Dendritic cell treated with granulocyte-macrophage colony-stimulating factor and Interleukin-4, amounts not matched to agents 40 ng/mL and 50 ng/mL, for 4 days (primary cell): ENCODE measurements at regions not wholly inside any gene's neighbourhood (a gene's known extent, or its start where the extent isn't known, plus 50 kb on each side); places are given as distances from the start of the nearest gene placed in this dataset.

Experiments used
- H3K27ac Mint-ChIP-seq: one replicate; pipeline ENCODE4 v1.8.0; 2022; ENCODE audit warnings: mild to moderate bottlenecking, mixed read lengths
- H3K27me3 Mint-ChIP-seq: one replicate; pipeline ENCODE4 v1.8.0; 2022; ENCODE audit warnings: mild to moderate bottlenecking, mixed read lengths
- H3K36me3 Mint-ChIP-seq: one replicate; pipeline ENCODE4 v1.8.0; 2022; ENCODE audit warnings: low read depth, mixed read lengths
- H3K4me1 Mint-ChIP-seq: one replicate; pipeline ENCODE4 v1.8.0; 2022; ENCODE audit warnings: low read depth, mixed read lengths
- H3K4me3 Mint-ChIP-seq: one replicate; pipeline ENCODE4 v1.8.0; 2022; ENCODE audit warnings: mild to moderate bottlenecking, moderate library complexity, mixed read lengths
- H3K9me3 Mint-ChIP-seq: one replicate; pipeline ENCODE4 v1.8.0; 2022; ENCODE audit warnings: mixed read lengths
- intact Hi-C: fragments of 100-400 bp; cut with micrococcal nuclease; formaldehyde crosslinking; loops from one replicate; pipeline ENCODE4 v1.15.0; 2022

- Mint-ChIP-seq H3K4me3 (no peak overlapping the region), H3K9me3 (peaks cover 11% of the 10 kb centered on the region), H3K27me3 (peaks cover 3% of the 10 kb centered on the region), H3K27ac (no peak overlapping the region), H3K4me1 (no peaks in the 10 kb centered on the region), H3K36me3 (no peaks in the 10 kb centered on the region)
- intact Hi-C loops = no loop called here
These were observed 192.8 kb downstream of the GALC start for GRCh38 chr14:87800216-87800615.

GRCh38 chr14:87799400-87799799, 193.6 kb downstream of the GALC start:
- intact Hi-C loops = no loop called here
- H3K27ac Mint-ChIP-seq = no peak overlapping the region
- no peaks in the 10 kb centered on the region for H3K4me1 Mint-ChIP-seq
- no peak overlapping the region for H3K4me3 Mint-ChIP-seq
- H3K9me3 Mint-ChIP-seq = peaks cover 3% of the 10 kb centered on the region
- peaks cover 3% of the 10 kb centered on the region for H3K27me3 Mint-ChIP-seq
- no peaks in the 10 kb centered on the region for H3K36me3 Mint-ChIP-seq

GRCh38 chr14:87797001-87797400, 196.0 kb downstream of the GALC start:
- Mint-ChIP-seq H3K4me3 (no peak overlapping the region), H3K4me1 (no peaks in the 10 kb centered on the region), H3K27ac (no peak overlapping the region), H3K36me3 (no peaks in the 10 kb centered on the region), H3K27me3 (peaks cover 3% of the 10 kb centered on the region), H3K9me3 (no peaks in the 10 kb centered on the region)
- intact Hi-C loops = no loop called here

- Mint-ChIP-seq H3K27ac (no peak overlapping the region), H3K27me3 (peaks cover 3% of the 10 kb centered on the region), H3K4me3 (no peak overlapping the region), H3K36me3 (no peaks in the 10 kb centered on the region), H3K9me3 (no peaks in the 10 kb centered on the region), H3K4me1 (no peaks in the 10 kb centered on the region)
- intact Hi-C loops = no loop called here
These were observed 198.4 kb downstream of the GALC start for GRCh38 chr14:87794561-87794960.

GRCh38 chr14:87785897-87786296, 207.1 kb downstream of the GALC start:
- Mint-ChIP-seq H3K27ac (no peak overlapping the region), H3K4me3 (no peak overlapping the region), H3K9me3 (peaks cover 13% of the 10 kb centered on the region), H3K27me3 (no peaks in the 10 kb centered on the region), H3K4me1 (no peaks in the 10 kb centered on the region), H3K36me3 (no peaks in the 10 kb centered on the region)
- intact Hi-C loops = no loop called here

- H3K27ac Mint-ChIP-seq = no peak overlapping the region
- no peaks in the 10 kb centered on the region for H3K36me3 Mint-ChIP-seq
- no peak overlapping the region for H3K4me3 Mint-ChIP-seq
- peaks cover 28% of the 10 kb centered on the region for H3K9me3 Mint-ChIP-seq
- no peaks in the 10 kb centered on the region for H3K4me1 Mint-ChIP-seq
- intact Hi-C loops = no loop called here
- H3K27me3 Mint-ChIP-seq = no peaks in the 10 kb centered on the region
These were observed 208.6 kb downstream of the GALC start for GRCh38 chr14:87784386-87784785.

- H3K27ac Mint-ChIP-seq = no peak overlapping the region
- no peak overlapping the region for H3K4me3 Mint-ChIP-seq
- peaks cover 41% of the 10 kb centered on the region for H3K9me3 Mint-ChIP-seq
- no peaks in the 10 kb centered on the region for H3K36me3 Mint-ChIP-seq
- H3K4me1 Mint-ChIP-seq = no peaks in the 10 kb centered on the region
- no peaks in the 10 kb centered on the region for H3K27me3 Mint-ChIP-seq
- intact Hi-C loops = no loop called here
These were observed 209.9 kb downstream of the GALC start for GRCh38 chr14:87783071-87783470.

- intact Hi-C loops = no loop called here
- no peak overlapping the region for H3K27ac Mint-ChIP-seq
- H3K4me3 Mint-ChIP-seq = no peak overlapping the region
- H3K27me3 Mint-ChIP-seq = peaks cover 1% of the 10 kb centered on the region
- H3K9me3 Mint-ChIP-seq = no peaks in the 10 kb centered on the region
- H3K4me1 Mint-ChIP-seq = no peaks in the 10 kb centered on the region
- H3K36me3 Mint-ChIP-seq = no peaks in the 10 kb centered on the region
These were observed 220.1 kb downstream of the GALC start for GRCh38 chr14:87772854-87773253.

- Mint-ChIP-seq H3K27ac (no peak overlapping the region), H3K4me3 (no peak overlapping the region), H3K36me3 (no peaks in the 10 kb centered on the region), H3K9me3 (peaks cover 4% of the 10 kb centered on the region), H3K27me3 (peaks cover 1% of the 10 kb centered on the region), H3K4me1 (no peaks in the 10 kb centered on the region)
- intact Hi-C loops = no loop called here
These were observed 225.4 kb downstream of the GALC start for GRCh38 chr14:87767567-87767901.

GRCh38 chr14:87758876-87759275, 234.1 kb downstream of the GALC start:
- Mint-ChIP-seq H3K9me3 (peaks cover 12% of the 10 kb centered on the region), H3K36me3 (no peaks in the 10 kb centered on the region), H3K4me3 (no peak overlapping the region), H3K27me3 (no peaks in the 10 kb centered on the region), H3K4me1 (peaks cover 7% of the 10 kb centered on the region), H3K27ac (no peak overlapping the region)
- intact Hi-C loops = no loop called here

- Mint-ChIP-seq H3K4me3 (no peak overlapping the region), H3K27me3 (no peaks in the 10 kb centered on the region), H3K36me3 (no peaks in the 10 kb centered on the region), H3K4me1 (peaks cover 7% of the 10 kb centered on the region), H3K27ac (no peak overlapping the region), H3K9me3 (peaks cover under 1% of the 10 kb centered on the region)
- intact Hi-C loops = no loop called here
These were observed 236.3 kb downstream of the GALC start for GRCh38 chr14:87756661-87757060.

- intact Hi-C loops = no loop called here
- Mint-ChIP-seq H3K27ac (no peak overlapping the region), H3K27me3 (no peaks in the 10 kb centered on the region), H3K9me3 (no peaks in the 10 kb centered on the region), H3K4me1 (peaks cover 13% of the 10 kb centered on the region), H3K4me3 (no peak overlapping the region), H3K36me3 (no peaks in the 10 kb centered on the region)
These were observed 238.3 kb downstream of the GALC start for GRCh38 chr14:87754520-87755223.

- no peaks in the 10 kb centered on the region for H3K9me3 Mint-ChIP-seq
- H3K27ac Mint-ChIP-seq = no peak overlapping the region
- intact Hi-C loops = no loop called here
- no peaks in the 10 kb centered on the region for H3K27me3 Mint-ChIP-seq
- H3K36me3 Mint-ChIP-seq = no peaks in the 10 kb centered on the region
- H3K4me3 Mint-ChIP-seq = no peak overlapping the region
- H3K4me1 Mint-ChIP-seq = peaks cover 6% of the 10 kb centered on the region
These were observed 244.4 kb downstream of the GALC start for GRCh38 chr14:87748558-87748957.

- intact Hi-C loops = no loop called here
- no peaks in the 10 kb centered on the region for H3K9me3 Mint-ChIP-seq
- H3K4me1 Mint-ChIP-seq = no peaks in the 10 kb centered on the region
- no peaks in the 10 kb centered on the region for H3K36me3 Mint-ChIP-seq
- no peaks in the 10 kb centered on the region for H3K27me3 Mint-ChIP-seq
- no peak overlapping the region for H3K4me3 Mint-ChIP-seq
- no peak overlapping the region for H3K27ac Mint-ChIP-seq
These were observed 247.4 kb downstream of the GALC start for GRCh38 chr14:87745507-87746118.
